ENCODE measurements at regions not wholly inside any gene's neighbourhood (a gene's known extent, or its start where the extent isn't known, plus 50 kb on each side); places are given as distances from the start of the nearest gene placed in this dataset.

- Histone ChIP-seq H3K36me3 (ENCODE audit: low read depth) (no peaks in the 10 kb centered on the region), H3K4me3 (ENCODE audit: severe bottlenecking) (no peak overlapping the region), H3K27me3 (ENCODE audit: insufficient read depth, poor library complexity, severe bottlenecking) (no peaks in the 10 kb centered on the region), H3K27ac (ENCODE audit: poor library complexity, severe bottlenecking) (no peak overlapping the region), H3K4me1 (ENCODE audit: insufficient read depth, poor library complexity, severe bottlenecking) (peaks cover 16% of the 10 kb centered on the region), H3K9me3 (ENCODE audit: severe bottlenecking) (no peaks in the 10 kb centered on the region)
- DNase-seq (ENCODE audit: low spot score), result no peak
- no peak for TF ChIP-seq CTCF (IDR thresholded peaks at IDR 0.05; ENCODE audit: poor library complexity, severe bottlenecking)
- ATAC-seq (ENCODE audit: low read depth), result no peak
Measured at GRCh38 chr6:119604124-119604523, 254.6 kb upstream of the MAN1A1 start.

GRCh38 chr6:119603501-119603900 lies 253.9 kb upstream of the MAN1A1 start:
- H3K4me3 ChIP-seq (ENCODE audit: severe bottlenecking), result no peak overlapping the region
- peak overlapping the region; percentile 76 for H3K27ac ChIP-seq (ENCODE audit: poor library complexity, severe bottlenecking)
- H3K4me1 ChIP-seq (ENCODE audit: insufficient read depth, poor library complexity, severe bottlenecking), result peaks cover 16% of the 10 kb centered on the region
- ATAC-seq (ENCODE audit: low read depth) (no peak), DNase-seq (ENCODE audit: low spot score) (no peak)
- H3K36me3 ChIP-seq (ENCODE audit: low read depth), result no peaks in the 10 kb centered on the region
- no peaks in the 10 kb centered on the region for H3K27me3 ChIP-seq (ENCODE audit: insufficient read depth, poor library complexity, severe bottlenecking)
- TF ChIP-seq CTCF (IDR thresholded peaks at IDR 0.05; ENCODE audit: poor library complexity, severe bottlenecking), result no peak
- H3K9me3 ChIP-seq (ENCODE audit: severe bottlenecking), result no peaks in the 10 kb centered on the region

- no peak for DNase-seq (ENCODE audit: low spot score)
- ATAC-seq (ENCODE audit: low read depth), result peak; percentile 93
- Histone ChIP-seq H3K9me3 (ENCODE audit: severe bottlenecking) (no peaks in the 10 kb centered on the region), H3K27me3 (ENCODE audit: insufficient read depth, poor library complexity, severe bottlenecking) (no peaks in the 10 kb centered on the region), H3K36me3 (ENCODE audit: low read depth) (no peaks in the 10 kb centered on the region), H3K4me1 (ENCODE audit: insufficient read depth, poor library complexity, severe bottlenecking) (peaks cover 16% of the 10 kb centered on the region), H3K27ac (ENCODE audit: poor library complexity, severe bottlenecking) (peak overlapping the region; percentile 76), H3K4me3 (ENCODE audit: severe bottlenecking) (no peak overlapping the region)
- no peak for TF ChIP-seq CTCF (IDR thresholded peaks at IDR 0.05; ENCODE audit: poor library complexity, severe bottlenecking)
Measured at GRCh38 chr6:119602215-119603178, 252.9 kb upstream of the MAN1A1 start.

DNA sequence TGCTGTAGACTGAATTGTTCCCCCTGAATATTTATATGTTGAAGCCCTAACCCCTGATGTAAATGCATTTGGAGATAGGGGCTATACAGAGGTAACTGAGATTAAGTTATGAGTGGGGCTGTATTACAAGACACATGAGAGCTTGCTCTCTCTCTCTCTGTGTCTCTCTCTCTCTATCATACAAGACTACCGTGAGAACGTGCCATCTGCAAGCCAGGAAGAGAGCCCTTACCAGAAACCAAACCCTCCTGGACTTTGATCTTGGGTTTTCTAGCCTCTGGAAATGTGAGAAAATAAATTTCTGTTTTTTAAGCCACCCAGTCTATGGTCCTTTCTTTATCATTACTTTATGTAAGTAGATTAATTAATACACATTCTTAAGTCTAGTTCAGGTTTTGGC lies 249.3 kb upstream of the MAN1A1 start:
- Histone ChIP-seq H3K36me3 (ENCODE audit: low read depth) (no peaks in the 10 kb centered on the region), H3K9me3 (ENCODE audit: severe bottlenecking) (no peaks in the 10 kb centered on the region), H3K27me3 (ENCODE audit: insufficient read depth, poor library complexity, severe bottlenecking) (no peaks in the 10 kb centered on the region), H3K27ac (ENCODE audit: poor library complexity, severe bottlenecking) (no peak overlapping the region), H3K4me3 (ENCODE audit: severe bottlenecking) (no peak overlapping the region), H3K4me1 (ENCODE audit: insufficient read depth, poor library complexity, severe bottlenecking) (peaks cover 16% of the 10 kb centered on the region)
- TF ChIP-seq CTCF (IDR thresholded peaks at IDR 0.05; ENCODE audit: poor library complexity, severe bottlenecking), result no peak
- DNase-seq (ENCODE audit: low spot score) (no peak), ATAC-seq (ENCODE audit: low read depth) (no peak)

GRCh38 chr6:119594907-119595306 lies 245.3 kb upstream of the MAN1A1 start:
- TF ChIP-seq CTCF (IDR thresholded peaks at IDR 0.05; ENCODE audit: poor library complexity, severe bottlenecking), result no peak
- H3K27ac ChIP-seq (ENCODE audit: poor library complexity, severe bottlenecking), result no peak overlapping the region
- no peaks in the 10 kb centered on the region for H3K9me3 ChIP-seq (ENCODE audit: severe bottlenecking)
- no peaks in the 10 kb centered on the region for H3K36me3 ChIP-seq (ENCODE audit: low read depth)
- no peak for DNase-seq (ENCODE audit: low spot score)
- H3K27me3 ChIP-seq (ENCODE audit: insufficient read depth, poor library complexity, severe bottlenecking), result no peaks in the 10 kb centered on the region
- peaks cover 5% of the 10 kb centered on the region for H3K4me1 ChIP-seq (ENCODE audit: insufficient read depth, poor library complexity, severe bottlenecking)
- no peak overlapping the region for H3K4me3 ChIP-seq (ENCODE audit: severe bottlenecking)
- ATAC-seq (ENCODE audit: low read depth), result peak; percentile 68
